22Rv1 (cell line): ENCODE measurements at regions not wholly inside any gene's neighbourhood (a gene's known extent, or its start where the extent isn't known, plus 50 kb on each side); places are given as distances from the start of the nearest gene placed in this dataset.

Source experiments
- H3K27ac ChIP-seq: fragments of 450-650 bp; 2 replicates; pipeline ENCODE4 v1.5.1; 2017
- CTCF ChIP-seq: fragments of 450-650 bp; IDR thresholded peaks from 2 replicates; pipeline ENCODE4 v1.5.1; 2017; ENCODE audit warnings: mild to moderate bottlenecking
- ZFX ChIP-seq: fragments of 450-650 bp; IDR thresholded peaks from 2 replicates; pipeline ENCODE4 v1.6.1; 2017; ENCODE audit warnings: antibody characterized with exemption, borderline replicate concordance

- TF ChIP-seq CTCF (no peak), ZFX (no peak)
Observed at GRCh38 chr3:89973156-89973555, 865.7 kb downstream of the EPHA3 start.

GRCh38 chr3:89974903-89975519, 867.6 kb downstream of the EPHA3 start:
- no peak overlapping the region for H3K27ac ChIP-seq
- TF ChIP-seq ZFX (no peak), CTCF (no peak)

More at GRCh38 chr3:89973156-89973555, 865.7 kb downstream of the EPHA3 start:
- no peak overlapping the region for H3K27ac ChIP-seq

- H3K27ac ChIP-seq, result no peak overlapping the region
Observed at GRCh38 chr3:89983449-89983848, 876.0 kb downstream of the EPHA3 start.

GRCh38 chr3:90005281-90005847, 897.9 kb downstream of the EPHA3 start:
- no peak overlapping the region for H3K27ac ChIP-seq
- TF ChIP-seq CTCF (no peak), ZFX (no peak)

More at GRCh38 chr3:89983449-89983848, 876.0 kb downstream of the EPHA3 start:
- TF ChIP-seq CTCF (no peak), ZFX (no peak)

- no peak for TF ChIP-seq CTCF
- TF ChIP-seq ZFX, result no peak
- no peak overlapping the region for H3K27ac ChIP-seq
Observed at GRCh38 chr3:90007778-90008499, 900.5 kb downstream of the EPHA3 start.

GRCh38 chr3:90010341-90010740, 902.9 kb downstream of the EPHA3 start:
- TF ChIP-seq CTCF (no peak), ZFX (no peak)
- no peak overlapping the region for H3K27ac ChIP-seq

GRCh38 chr3:90011131-90011530, 903.7 kb downstream of the EPHA3 start:
- TF ChIP-seq CTCF, result no peak
- TF ChIP-seq ZFX, result no peak
- H3K27ac ChIP-seq, result no peak overlapping the region
